NB4 (cell line): ENCODE measurements at regions not wholly inside any gene's neighbourhood (a gene's known extent, or its start where the extent isn't known, plus 50 kb on each side); places are given as distances from the start of the nearest gene placed in this dataset.

Source experiments
- CTCF ChIP-seq: IDR thresholded peaks from one replicate; pipeline ENCODE4 v1.5.1; 2012; ENCODE audit warnings: low read depth, low read length
- MAX ChIP-seq: IDR thresholded peaks from 2 replicates; pipeline ENCODE4 v1.6.1; 2011; ENCODE audit warnings: low read depth, low read length
- MYC ChIP-seq: IDR thresholded peaks from 2 replicates; pipeline ENCODE4 v1.6.1; 2011; ENCODE audit warnings: low read depth, low read length
- POLR2A ChIP-seq: IDR thresholded peaks from 2 replicates; pipeline ENCODE4 v1.6.1; 2011; ENCODE audit warnings: mild to moderate bottlenecking; ENCODE audit not compliant: insufficient read length; ENCODE audit errors: extremely low read depth

GRCh38 chr2:142217804-142218203 is 87.0 kb upstream of the LRP1B start:
- TF ChIP-seq MAX (no peak), CTCF (no peak), POLR2A (no peak), MYC (no peak)
